Mammary epithelial cell (primary cell): ENCODE measurements at regions not wholly inside any gene's neighbourhood (a gene's known extent, or its start where the extent isn't known, plus 50 kb on each side); places are given as distances from the start of the nearest gene placed in this dataset.

ENCODE experiments used
- CTCF ChIP-seq, 2 donors: IDR thresholded peaks in 1 of 2; conservative IDR thresholded peaks in 1 of 2; 2 replicates each; pipeline ENCODE4 v1.5.1; 2011 to 2012; ENCODE audit warnings: inconsistent platforms in 2 of 2, low read length in 2 of 2, mild to moderate bottlenecking in 2 of 2, control low read depth in 1 of 2, low read depth in 1 of 2; ENCODE audit not compliant: insufficient read depth in 1 of 2; ENCODE audit errors: extremely low read depth in 1 of 2
- EZH2 ChIP-seq: IDR thresholded peaks from 2 replicates; pipeline ENCODE4 v1.6.1; 2012; ENCODE audit warnings: low read length, inconsistent platforms, borderline replicate concordance

DNA sequence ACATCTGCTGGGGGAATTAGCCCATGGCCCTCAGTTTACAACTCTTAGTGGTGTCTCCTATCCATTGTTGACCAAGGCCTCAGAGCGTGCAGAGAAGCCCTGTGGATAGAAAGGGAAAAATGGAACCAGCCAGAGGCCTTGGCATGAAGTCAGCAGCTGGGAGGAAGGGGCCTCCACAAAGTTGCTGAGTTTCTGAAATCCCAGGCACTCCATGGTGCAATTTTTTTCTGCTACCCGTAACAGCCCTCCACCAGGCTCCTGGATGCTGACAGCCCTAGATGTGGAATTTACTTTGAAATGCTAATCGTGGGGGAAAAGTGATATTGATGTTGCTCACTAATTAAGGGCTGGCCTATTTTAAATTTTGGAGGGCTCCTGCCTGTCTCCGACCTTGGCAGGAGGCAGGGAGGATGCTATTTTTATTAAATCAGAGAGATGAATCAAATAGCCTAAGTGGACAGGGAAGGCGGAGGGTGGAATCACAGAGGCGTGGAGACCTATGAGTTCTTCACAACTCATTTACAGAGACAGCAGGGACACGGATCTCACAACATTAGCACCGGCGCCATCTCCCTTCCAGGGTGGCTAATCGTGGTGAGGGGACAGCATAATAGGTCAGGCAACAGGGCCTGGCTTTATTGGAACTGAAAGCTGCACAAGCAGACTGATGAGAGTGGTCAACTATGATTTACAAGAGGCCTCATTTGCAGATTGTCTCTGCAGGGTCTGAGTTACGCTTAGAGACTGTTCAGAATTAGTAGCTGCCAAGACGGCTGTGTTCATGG, 99.8 kb upstream of the WSCD2 start:
- no peak for TF ChIP-seq EZH2
- no peak for TF ChIP-seq CTCF (conservative IDR thresholded peaks at IDR 0.05 in 1 of 2, IDR thresholded peaks at IDR 0.05 in 1 of 2; ENCODE audit: extremely low read depth in 1 of 2, insufficient read depth in 1 of 2, low read depth in 1 of 2, low read length in 2 of 2)
